Right cardiac atrium (tissue), 5 donors: ENCODE measurements at regions not wholly inside any gene's neighbourhood (a gene's known extent, or its start where the extent isn't known, plus 50 kb on each side); places are given as distances from the start of the nearest gene placed in this dataset.
"Not testable (repeated sequence)": the region's sequence is repeated elsewhere in the genome, so short reads cannot be mapped to it uniquely, and the experiment has no call there.

Experiments used
- ATAC-seq, 2 donors: fragments of 200-7000 bp; cut with Tn5 transposase; one replicate each; pipeline versions ENCODE4 v1.8.0 to v1.9.1; 2020; ENCODE audit warnings: moderate library complexity in 2 of 2, mild to moderate bottlenecking in 1 of 2
- DNase-seq, 3 donors: peaks; one replicate each; pipeline ENCODE4 v3.0.0-alpha.2; 2020
- H3K27ac ChIP-seq: one replicate; pipeline ENCODE4 v1.5.1; 2013; ENCODE audit warnings: mild to moderate bottlenecking, low read length, control low read depth, moderate library complexity
- H3K27me3 ChIP-seq: one replicate; pipeline ENCODE4 v1.6.1; 2013; ENCODE audit not compliant: control insufficient read depth, insufficient read depth
- H3K4me1 ChIP-seq: one replicate; pipeline ENCODE4 v1.6.1; 2013; ENCODE audit warnings: low read length; ENCODE audit not compliant: control insufficient read depth, insufficient read depth
- H3K4me3 ChIP-seq: one replicate; pipeline ENCODE4 v1.5.1; 2013; ENCODE audit warnings: low read length, control low read depth
- H3K9me3 ChIP-seq: one replicate; pipeline ENCODE4 v1.6.1; 2013; ENCODE audit warnings: low read length; ENCODE audit not compliant: control insufficient read depth
- WGBS: extraction: QIAGEN DNeasy Blood & Tissue Kit; methylation state at CpG from one replicate; pipeline ENCODE4 v1.1.7; 2013; 5-methylcytosine and 5-hydroxymethylcytosine counted together
- intact Hi-C, 4 donors: fragments of 100-400 bp; cut with DNase I; formaldehyde crosslinking; loops; one replicate each; pipeline versions ENCODE4 v1.11.0 to v1.14.0; 2022 to 2023
- donor health status: healthy with polysubstance abuse.
- donor health status: DM: no; HTN: yes; CAD: no.
- donor health status: DM: no; HTN: no; CAD: no.
- donor health status: DM: no; HTN: yes; CAD: no; lungs with severe emphysema.
- donor health status: DM: yes; HTN: yes; CAD: no.

DNA sequence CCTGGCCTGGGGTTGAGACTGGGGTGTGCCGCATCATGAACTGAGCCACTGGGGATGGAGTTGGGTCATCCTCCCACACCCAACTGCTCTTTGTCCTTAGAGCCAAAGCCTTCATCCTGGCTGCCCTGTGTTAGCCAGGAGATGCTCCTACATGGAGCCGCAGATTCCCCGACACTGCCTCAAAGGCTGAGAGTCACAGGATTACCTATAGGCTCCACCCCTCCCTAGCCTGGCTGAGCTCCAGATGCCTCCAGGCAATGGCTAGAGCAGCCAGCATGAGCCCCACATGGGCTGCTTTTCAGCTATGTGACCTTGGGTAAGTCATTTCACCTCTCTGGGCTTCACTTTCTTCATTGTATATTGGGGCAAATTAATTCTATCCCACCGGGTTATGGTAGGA lies 119.9 kb upstream of the POU3F1 start:
- no peaks in the 10 kb centered on the region for H3K27me3 ChIP-seq
- H3K4me1 ChIP-seq: no peaks in the 10 kb centered on the region
- ATAC-seq: no peak
- no peak for DNase-seq
- no peak overlapping the region for H3K27ac ChIP-seq
- WGBS: 88% methylated on average over 4 of the region's 4 CpGs
- intact Hi-C loops: no loop called here
- H3K4me3 ChIP-seq: no peak overlapping the region
- H3K9me3 ChIP-seq: no peaks in the 10 kb centered on the region

DNA sequence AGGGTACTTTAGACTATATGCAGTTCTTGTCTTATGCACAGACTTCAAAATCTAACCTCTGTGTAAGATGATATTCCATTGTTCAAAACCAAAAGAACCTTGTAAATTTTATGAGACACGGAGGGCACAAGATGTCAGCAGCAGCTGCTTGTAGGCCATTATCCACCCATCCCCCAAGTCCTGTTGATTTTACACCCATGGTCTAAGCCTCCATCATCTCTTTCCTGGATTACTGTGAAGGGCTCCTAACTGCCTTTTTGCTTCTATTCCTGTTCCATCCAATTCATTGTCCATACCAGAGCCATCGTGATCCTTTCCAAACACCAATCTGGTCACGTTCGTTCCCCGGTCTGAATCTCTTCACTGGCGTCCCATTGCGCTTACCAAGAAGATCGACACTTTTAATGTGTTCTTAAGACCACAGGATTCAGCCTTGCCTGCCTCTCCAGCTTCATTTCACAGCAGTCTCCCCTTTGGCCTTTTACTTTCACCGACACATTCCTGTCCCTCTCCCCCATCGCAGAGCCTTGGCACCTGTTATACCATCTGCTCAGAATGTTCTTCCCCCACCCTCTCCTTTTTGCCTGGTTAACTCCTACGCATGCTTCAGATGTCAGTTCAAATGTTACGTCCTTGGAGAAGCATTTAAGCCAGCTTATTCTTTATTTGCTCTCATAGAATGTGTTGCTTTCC lies 107.3 kb upstream of the POU3F1 start:
- Histone ChIP-seq H3K4me1 (no peaks in the 10 kb centered on the region), H3K27ac (no peak overlapping the region), H3K27me3 (peaks cover 3% of the 10 kb centered on the region), H3K4me3 (no peak overlapping the region), H3K9me3 (peaks cover 4% of the 10 kb centered on the region)
- WGBS: 67% methylated on average over 12 of the region's 12 CpGs
- DNase-seq (no peak), ATAC-seq (no peak)
- intact Hi-C loops: no loop called here

GRCh38 chr1:38153066-38153777 lies 106.6 kb upstream of the POU3F1 start:
- Histone ChIP-seq H3K27ac (no peak overlapping the region), H3K4me3 (no peak overlapping the region), H3K9me3 (peaks cover 4% of the 10 kb centered on the region), H3K27me3 (peaks cover 3% of the 10 kb centered on the region), H3K4me1 (no peaks in the 10 kb centered on the region)
- no peak for DNase-seq
- 51% methylated on average over 6 of the region's 6 CpGs for WGBS
- intact Hi-C loops: no loop called here
- no peak for ATAC-seq

- intact Hi-C loops: no loop called here
- no peak for DNase-seq
- 91% methylated on average over 3 of the region's 3 CpGs for WGBS
- Histone ChIP-seq H3K27ac (no peak overlapping the region), H3K4me3 (no peak overlapping the region), H3K9me3 (peaks cover 4% of the 10 kb centered on the region), H3K4me1 (no peaks in the 10 kb centered on the region), H3K27me3 (peaks cover 3% of the 10 kb centered on the region)
- ATAC-seq: no peak
Observed at GRCh38 chr1:38152351-38153065, 105.9 kb upstream of the POU3F1 start.

- Histone ChIP-seq H3K4me1 (no peaks in the 10 kb centered on the region), H3K27me3 (peaks cover 3% of the 10 kb centered on the region), H3K9me3 (peaks cover 4% of the 10 kb centered on the region), H3K4me3 (no peak overlapping the region), H3K27ac (no peak overlapping the region)
- ATAC-seq: no peak
- DNase-seq: no peak
- intact Hi-C loops: no loop called here
Observed at GRCh38 chr1:38151399-38151798, 104.8 kb upstream of the POU3F1 start.

DNA sequence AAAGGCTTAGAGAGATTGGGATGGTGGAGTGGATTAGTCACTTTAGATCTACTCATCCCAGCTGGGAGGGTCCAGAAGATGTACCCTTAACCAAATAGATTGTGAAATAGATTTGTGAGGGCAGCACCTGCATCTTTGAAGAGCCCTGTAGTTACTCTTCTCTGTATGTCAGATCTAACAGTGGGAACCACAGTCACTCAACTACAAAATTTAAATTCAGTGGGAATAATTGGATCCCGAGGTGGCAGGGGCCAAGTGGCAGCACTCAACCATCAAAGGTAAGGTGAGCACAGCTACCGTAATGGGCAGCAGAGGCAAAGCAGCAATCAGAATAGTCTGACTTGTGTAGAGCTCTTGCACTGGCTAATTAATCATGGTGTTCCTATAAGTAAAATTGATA lies 99.5 kb upstream of the POU3F1 start:
- not testable (repeated sequence) for H3K27me3 ChIP-seq
- 72% methylated on average over 2 of the region's 2 CpGs for WGBS

GRCh38 chr1:38142606-38143005 lies 96.0 kb upstream of the POU3F1 start:
- no peaks in the 10 kb centered on the region for H3K27me3 ChIP-seq
- no peak for ATAC-seq
- 81% methylated on average over 2 of the region's 2 CpGs for WGBS
- DNase-seq: no peak
- no peak overlapping the region for H3K27ac ChIP-seq
- H3K9me3 ChIP-seq: no peaks in the 10 kb centered on the region
- H3K4me1 ChIP-seq: no peaks in the 10 kb centered on the region
- intact Hi-C loops: no loop called here
- H3K4me3 ChIP-seq: no peak overlapping the region

More for the DNA sequence above, 99.5 kb upstream of the POU3F1 start:
- H3K27ac ChIP-seq, H3K4me1 ChIP-seq, intact Hi-C loops, H3K9me3 ChIP-seq, DNase-seq, H3K4me3 ChIP-seq, ATAC-seq: not testable (repeated sequence)

DNA sequence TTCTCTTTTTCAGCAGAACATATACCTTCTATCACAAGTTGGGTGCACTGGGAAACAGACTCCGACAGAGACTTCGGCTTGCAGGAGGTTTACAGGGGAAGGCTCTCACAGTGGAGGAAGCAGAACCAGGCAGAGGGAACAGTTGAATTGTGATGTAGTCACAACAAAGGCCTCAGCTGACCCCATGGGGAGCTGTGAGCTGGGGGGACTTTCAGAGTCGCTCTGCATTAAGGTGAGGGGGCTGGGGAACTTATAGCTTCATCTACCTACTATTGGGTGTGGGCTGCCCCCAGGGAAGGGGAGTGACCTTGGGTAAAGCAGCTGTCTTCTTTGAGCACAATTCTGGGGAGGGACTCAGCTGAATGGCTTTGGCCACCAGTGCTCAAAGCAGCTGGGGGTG lies 94.9 kb upstream of the POU3F1 start:
- Histone ChIP-seq H3K4me3 (no peak overlapping the region), H3K4me1 (no peaks in the 10 kb centered on the region), H3K9me3 (no peaks in the 10 kb centered on the region), H3K27me3 (no peaks in the 10 kb centered on the region), H3K27ac (no peak overlapping the region)
- ATAC-seq: no peak
- intact Hi-C loops: no loop called here
- 57% methylated on average over 3 of the region's 3 CpGs for WGBS
- no peak for DNase-seq

- Histone ChIP-seq H3K4me1 (no peaks in the 10 kb centered on the region), H3K9me3 (no peaks in the 10 kb centered on the region), H3K27me3 (no peaks in the 10 kb centered on the region), H3K27ac (no peak overlapping the region), H3K4me3 (no peak overlapping the region)
- intact Hi-C loops: no loop called here
- WGBS: 32% methylated on average over 15 of the region's 15 CpGs
- ATAC-seq: no peak
- DNase-seq: no peak
Observed at GRCh38 chr1:38139738-38140487, 93.3 kb upstream of the POU3F1 start.

DNA sequence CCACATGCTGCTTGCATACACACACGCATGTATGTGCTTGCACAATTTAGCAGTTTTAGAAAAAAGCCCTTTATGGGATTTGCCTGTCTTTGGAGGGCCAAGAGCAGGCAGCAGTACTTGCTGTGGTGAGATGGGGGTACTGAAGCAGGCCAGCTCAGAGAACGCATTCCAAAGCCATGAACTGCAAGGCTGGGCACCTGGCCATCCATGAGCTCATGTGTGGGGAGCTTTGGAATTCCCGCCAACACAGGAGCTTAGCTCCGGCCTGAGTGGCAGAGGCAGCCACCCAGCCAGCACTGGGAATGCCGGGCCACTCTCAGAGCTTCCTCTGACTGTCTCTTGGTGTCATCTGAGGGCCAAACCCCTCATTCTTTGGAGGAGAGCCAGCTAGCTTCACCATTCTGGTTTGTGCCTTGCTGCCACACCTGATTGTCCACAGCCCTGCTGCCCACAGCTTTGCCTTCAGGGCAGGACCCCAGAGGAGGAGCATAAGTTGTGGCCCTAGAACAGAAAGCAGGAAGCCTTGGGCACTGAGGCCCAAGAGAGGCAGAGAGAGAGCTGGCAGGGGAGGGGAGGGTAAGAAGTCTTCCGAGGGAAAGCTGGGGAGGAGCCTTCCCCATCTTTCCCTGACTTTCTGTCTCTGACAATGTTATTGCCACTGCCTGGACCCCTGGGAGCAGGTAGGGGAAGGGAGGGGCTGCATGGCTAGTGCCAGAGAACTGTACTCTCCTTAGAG lies 92.1 kb upstream of the POU3F1 start:
- intact Hi-C loops: no loop called here

More for the DNA sequence above, 92.1 kb upstream of the POU3F1 start:
- no peak overlapping the region for H3K4me3 ChIP-seq
- no peaks in the 10 kb centered on the region for H3K9me3 ChIP-seq
- H3K27ac ChIP-seq: peak overlapping the region; percentile 25
- 19% methylated on average over 6 of the region's 6 CpGs for WGBS
- no peaks in the 10 kb centered on the region for H3K27me3 ChIP-seq
- DNase-seq: peak; percentile 71 to 93 (median 93)
- ATAC-seq: peak; percentile 83 to 92
- H3K4me1 ChIP-seq: no peaks in the 10 kb centered on the region
